NCI-H1105 treated with DMSO at 0.1 percent for 48 hours (cell line): ENCODE measurements at regions not wholly inside any gene's neighbourhood (a gene's known extent, or its start where the extent isn't known, plus 50 kb on each side); places are given as distances from the start of the nearest gene placed in this dataset.
"Not testable (repeated sequence)": the region's sequence is repeated elsewhere in the genome, so short reads cannot be mapped to it uniquely, and the experiment has no call there.

Source experiments
- DNase-seq: peaks from one replicate; lab custom pipeline; 2025; lab: John Stamatoyannopoulos, UW

DNA sequence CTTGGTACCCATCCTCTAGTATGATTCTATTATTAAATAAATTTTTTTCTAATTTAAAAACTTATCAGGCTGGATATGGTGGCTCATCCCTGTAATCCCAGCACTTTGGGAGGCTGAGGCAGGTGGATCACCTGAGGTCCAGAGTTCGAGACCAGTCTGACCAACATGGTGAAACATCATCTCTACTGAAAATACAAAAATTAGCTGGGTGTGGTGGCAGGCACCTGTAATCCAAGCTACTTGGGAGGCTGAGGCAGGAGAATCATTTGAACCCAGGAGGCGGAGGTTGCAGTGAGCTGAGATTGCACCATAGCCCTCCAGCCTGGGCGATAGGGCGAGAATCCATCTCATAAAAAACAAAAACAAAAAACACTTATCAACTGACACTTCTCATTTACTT lies 639.0 kb downstream of the IRS1 start:
- not testable (repeated sequence) for DNase-seq

DNA sequence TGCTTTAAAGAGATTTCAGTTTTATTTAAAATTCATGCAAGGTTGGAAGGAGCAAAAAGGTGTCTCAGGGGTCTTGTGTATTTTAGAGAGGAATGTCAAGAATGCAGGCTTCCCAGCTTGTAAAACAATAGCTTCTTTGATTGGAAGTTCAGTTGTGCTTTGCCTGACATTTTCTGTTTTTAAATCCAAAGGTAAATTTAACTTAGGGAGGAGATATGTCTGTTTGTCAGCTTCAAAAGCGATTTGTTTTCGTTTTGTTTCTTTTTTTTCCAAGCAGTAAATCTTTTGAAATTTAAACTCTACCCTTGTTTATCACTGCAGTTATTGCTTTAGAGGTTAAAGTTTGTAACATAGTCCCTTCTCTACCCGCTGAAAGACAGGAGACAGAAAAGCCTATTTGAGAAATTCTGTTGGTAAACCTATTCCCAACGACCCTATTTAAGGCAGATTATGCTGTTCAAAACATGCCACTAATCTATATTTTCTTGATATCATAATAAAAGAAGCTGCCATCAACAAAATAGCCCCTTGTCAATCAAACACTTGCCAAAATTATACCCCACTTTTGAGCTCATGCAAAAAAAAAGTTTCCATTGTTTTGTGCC lies 639.6 kb downstream of the IRS1 start:
- DNase-seq, result no peak

GRCh38 chr2:226158940-226159339 lies 640.7 kb downstream of the IRS1 start:
- no peak for DNase-seq

- no peak for DNase-seq
Observed at GRCh38 chr2:226158229-226158628, 641.4 kb downstream of the IRS1 start.

- no peak for DNase-seq
Observed at GRCh38 chr2:226155093-226155875, 644.3 kb downstream of the IRS1 start.

- DNase-seq, result no peak
Observed at GRCh38 chr2:226154610-226155009, 645.0 kb downstream of the IRS1 start.

DNA sequence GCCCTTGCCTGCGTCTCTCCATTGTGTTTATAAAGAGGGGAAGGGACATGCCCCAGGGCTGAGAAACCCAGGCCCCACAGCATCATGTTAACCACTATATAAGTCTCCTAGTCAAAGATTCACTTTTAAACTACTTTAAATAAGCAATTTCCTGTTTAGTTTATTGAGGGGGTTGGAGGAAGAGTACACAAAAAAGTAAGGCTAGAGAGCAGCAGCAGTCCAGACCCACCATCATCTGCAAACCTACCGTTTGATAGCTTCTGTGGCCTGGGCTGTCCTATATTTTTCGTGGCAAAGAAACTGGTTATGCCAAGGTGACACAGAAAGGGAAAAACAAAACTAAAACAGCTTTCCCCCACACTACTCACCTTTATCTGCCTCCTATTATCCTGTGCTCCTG lies 646.1 kb downstream of the IRS1 start:
- DNase-seq, result no peak

GRCh38 chr2:226151157-226151556 lies 648.5 kb downstream of the IRS1 start:
- DNase-seq, result no peak

GRCh38 chr2:226143091-226143490 lies 656.5 kb downstream of the IRS1 start:
- no peak for DNase-seq

DNA sequence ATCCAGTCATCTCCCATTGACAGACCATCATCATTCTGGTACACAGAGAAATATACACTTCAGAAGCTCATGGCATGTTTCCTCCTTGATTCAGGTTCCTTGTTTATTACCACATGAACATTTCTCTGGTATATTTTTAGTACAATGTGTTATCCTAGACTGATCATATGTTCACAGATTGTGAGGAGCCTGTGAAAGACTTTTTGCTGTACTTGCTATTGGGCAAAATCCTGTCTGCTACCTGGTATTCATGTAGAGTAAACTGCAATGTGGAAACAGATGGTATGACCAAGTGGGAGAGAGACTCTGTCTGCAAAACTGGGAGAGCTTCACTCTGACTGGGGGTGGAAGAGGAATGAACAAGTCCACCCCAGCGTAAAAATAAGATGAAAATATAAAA lies 657.2 kb downstream of the IRS1 start:
- DNase-seq, result no peak

DNA sequence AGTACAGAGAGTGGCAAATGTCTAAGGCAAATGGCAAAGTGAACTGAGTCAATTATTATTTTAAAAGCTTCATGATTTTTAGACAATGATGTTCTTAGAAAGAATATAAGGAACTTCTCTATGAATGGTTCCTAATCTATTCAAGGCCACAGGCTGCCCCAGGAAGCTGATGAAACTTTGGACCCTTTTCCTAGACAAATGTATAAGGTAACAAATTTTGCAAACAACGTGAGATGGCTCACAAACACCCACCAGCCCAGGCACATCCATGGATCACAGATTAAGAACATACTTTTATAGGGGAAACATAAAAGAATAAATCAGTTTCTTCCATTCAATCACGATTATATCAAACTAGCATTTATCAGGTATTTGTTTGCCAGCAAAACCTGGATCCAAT lies 659.0 kb downstream of the IRS1 start:
- no peak for DNase-seq

- no peak for DNase-seq
Observed at GRCh38 chr2:226139759-226140158, 659.9 kb downstream of the IRS1 start.

DNA sequence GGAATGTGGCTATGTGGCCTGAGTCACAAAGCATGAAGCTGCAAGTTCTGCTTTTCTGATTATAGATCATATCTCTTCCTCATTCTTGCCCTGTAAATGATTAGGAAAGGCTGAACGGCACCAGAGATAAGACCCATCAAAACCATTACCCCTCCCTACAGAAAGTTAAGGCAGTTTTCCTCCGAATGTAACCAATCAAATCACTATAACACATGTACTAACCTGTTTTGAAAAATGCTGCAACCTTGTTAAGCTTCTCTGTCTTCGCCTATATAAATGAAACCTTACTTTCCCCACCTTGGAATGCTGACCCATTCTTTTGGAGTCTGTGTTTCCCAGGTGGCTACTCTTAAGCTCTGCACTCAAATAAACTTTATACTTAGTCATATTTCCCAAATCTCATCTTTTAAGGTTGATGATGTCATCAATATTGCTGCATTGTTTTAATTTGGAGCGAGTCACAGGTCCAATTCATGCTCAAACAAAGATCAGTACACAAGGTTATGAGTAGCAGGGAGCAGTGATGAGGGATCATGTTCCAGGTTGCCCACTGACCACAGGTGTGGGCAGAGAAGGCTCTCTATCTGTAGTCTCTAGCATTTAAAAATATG lies 662.3 kb downstream of the IRS1 start:
- no peak for DNase-seq

DNA sequence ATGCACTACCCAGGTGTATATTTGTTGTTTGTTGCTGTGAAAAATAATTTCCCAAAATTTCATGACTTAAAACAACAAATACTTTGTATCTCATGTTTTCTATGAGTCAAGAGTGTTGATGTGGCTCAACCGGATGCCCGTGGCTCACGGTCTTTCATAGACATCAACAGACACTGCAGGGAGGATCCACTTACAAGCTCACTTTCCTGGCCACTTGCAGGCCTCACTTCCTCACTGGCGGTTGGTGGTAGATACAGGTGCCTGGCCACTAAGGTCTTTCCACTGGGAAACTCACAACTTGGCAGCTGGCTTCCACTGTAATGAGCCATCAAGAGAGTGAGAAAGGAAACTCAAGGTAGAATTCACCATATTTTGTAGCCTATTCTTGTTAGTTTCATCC lies 662.9 kb downstream of the IRS1 start:
- no peak for DNase-seq

GRCh38 chr2:226135861-226136548 lies 663.6 kb downstream of the IRS1 start:
- no peak for DNase-seq

DNA sequence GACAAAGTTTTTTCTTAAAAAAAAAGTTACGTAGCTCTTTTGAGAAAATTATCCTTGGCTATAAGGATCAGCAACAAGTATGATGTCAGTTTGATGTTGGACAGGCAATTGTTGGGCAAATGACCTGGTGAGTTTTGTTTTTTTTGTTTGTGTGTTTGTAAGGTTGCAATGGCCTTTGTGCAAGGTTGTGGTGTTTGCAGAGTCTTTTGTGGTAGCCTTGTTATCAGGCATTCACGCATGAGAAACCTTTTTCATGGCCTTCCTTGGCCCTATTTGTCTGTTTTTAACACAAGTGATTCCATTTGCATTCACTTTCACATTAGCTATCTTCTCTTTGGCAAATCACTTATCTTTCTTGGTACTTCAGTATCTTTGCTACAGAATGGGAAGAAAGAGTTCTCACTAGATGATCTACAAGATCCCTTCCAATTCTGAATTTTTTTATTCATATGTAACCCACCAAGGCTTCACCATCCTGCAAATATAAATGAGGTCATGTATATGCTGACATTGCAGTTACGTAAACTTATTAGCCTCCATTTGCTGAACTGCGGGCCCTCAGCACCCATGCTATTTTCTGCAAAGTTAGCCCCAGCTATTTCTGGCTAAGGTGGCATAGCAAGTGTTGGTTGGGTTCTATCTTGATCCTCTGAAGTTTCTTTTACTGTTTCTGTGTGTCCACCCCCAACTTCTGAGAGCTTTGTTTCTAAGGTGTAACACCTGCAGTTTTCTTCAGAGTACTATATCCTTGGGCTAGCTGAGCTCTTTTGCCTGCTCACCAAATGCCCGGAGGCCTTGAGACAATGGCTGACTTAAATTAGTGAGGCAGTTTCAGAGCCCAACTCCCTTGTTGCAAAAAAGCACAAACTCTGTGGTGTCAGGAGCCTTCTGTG lies 667.1 kb downstream of the IRS1 start:
- no peak for DNase-seq

- no peak for DNase-seq
Observed at GRCh38 chr2:226131299-226131784, 668.3 kb downstream of the IRS1 start.

DNA sequence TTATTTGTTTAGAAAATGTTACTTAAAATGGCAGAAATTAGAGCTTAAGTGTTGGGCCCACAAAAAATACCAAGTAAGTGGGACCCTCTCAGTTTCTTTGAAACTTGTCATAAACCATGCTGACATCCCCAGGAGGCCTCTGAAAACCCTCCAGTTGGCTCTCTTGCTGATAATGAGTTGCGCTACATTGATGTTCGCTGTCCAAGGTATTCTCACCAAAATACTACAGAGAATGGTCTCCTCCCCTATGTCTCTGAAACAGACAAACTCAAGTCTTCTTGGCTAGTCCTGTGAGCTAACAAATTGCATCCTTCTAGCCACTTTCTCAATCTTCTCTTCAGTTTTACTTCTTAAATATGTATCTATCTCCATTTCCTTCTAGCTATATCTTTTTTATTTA lies 669.4 kb downstream of the IRS1 start:
- DNase-seq, result no peak

GRCh38 chr2:226127682-226128081 lies 671.9 kb downstream of the IRS1 start:
- no peak for DNase-seq

GRCh38 chr2:226126104-226126503 lies 673.5 kb downstream of the IRS1 start:
- DNase-seq, result no peak

GRCh38 chr2:226125176-226125883 lies 674.3 kb downstream of the IRS1 start:
- no peak for DNase-seq
